HG03457 (cell line): ENCODE measurements at regions not wholly inside any gene's neighbourhood (a gene's known extent, or its start where the extent isn't known, plus 50 kb on each side); places are given as distances from the start of the nearest gene placed in this dataset.
"Not testable (repeated sequence)": the region's sequence is repeated elsewhere in the genome, so short reads cannot be mapped to it uniquely, and the experiment has no call there.

Source experiments
- ATAC-seq: cut with Tn5 transposase; IDR thresholded peaks from one replicate; pipeline ENCODE4 v1.9.1; 2021; ENCODE audit warnings: moderate number of reproducible peaks; ENCODE audit not compliant: unreplicated experiment

GRCh38 chr6:81909981-81910900 lies 157.8 kb upstream of the TENT5A start:
- ATAC-seq: no peak

GRCh38 chr6:81909162-81909561 lies 156.7 kb upstream of the TENT5A start:
- ATAC-seq: no peak

- ATAC-seq: peak; percentile 57
Observed at GRCh38 chr6:81906709-81907204, 154.3 kb upstream of the TENT5A start.

- no peak for ATAC-seq
Observed at GRCh38 chr6:81906041-81906440, 153.6 kb upstream of the TENT5A start.

GRCh38 chr6:81901551-81901966 lies 149.1 kb upstream of the TENT5A start:
- no peak for ATAC-seq

- no peak for ATAC-seq
Observed at GRCh38 chr6:81900616-81901015, 148.1 kb upstream of the TENT5A start.

GRCh38 chr6:81897793-81898192 lies 145.3 kb upstream of the TENT5A start:
- ATAC-seq: no peak

GRCh38 chr6:81896525-81897503 lies 144.3 kb upstream of the TENT5A start:
- ATAC-seq: no peak

- no peak for ATAC-seq
Observed at GRCh38 chr6:81895511-81896185, 143.2 kb upstream of the TENT5A start.

- ATAC-seq: no peak
Observed at GRCh38 chr6:81894788-81895271, 142.3 kb upstream of the TENT5A start.

GRCh38 chr6:81894306-81894705 lies 141.8 kb upstream of the TENT5A start:
- ATAC-seq: no peak

GRCh38 chr6:81892891-81893290 lies 140.4 kb upstream of the TENT5A start:
- no peak for ATAC-seq

- no peak for ATAC-seq
Observed at GRCh38 chr6:81891874-81892273, 139.4 kb upstream of the TENT5A start.

- ATAC-seq: no peak
Observed at GRCh38 chr6:81890846-81891245, 138.4 kb upstream of the TENT5A start.

- ATAC-seq: no peak
Observed at GRCh38 chr6:81889377-81890053, 137.0 kb upstream of the TENT5A start.

GRCh38 chr6:81886909-81887308 lies 134.4 kb upstream of the TENT5A start:
- ATAC-seq: not testable (repeated sequence)

GRCh38 chr6:81886157-81886556 lies 133.7 kb upstream of the TENT5A start:
- no peak for ATAC-seq

- ATAC-seq: no peak
Observed at GRCh38 chr6:81881660-81882059, 129.2 kb upstream of the TENT5A start.

- ATAC-seq: no peak
Observed at GRCh38 chr6:81878479-81878878, 126.0 kb upstream of the TENT5A start.

GRCh38 chr6:81876971-81877370 lies 124.5 kb upstream of the TENT5A start:
- ATAC-seq: no peak
